Choroid plexus epithelial cell (primary cell): ENCODE measurements at regions not wholly inside any gene's neighbourhood (a gene's known extent, or its start where the extent isn't known, plus 50 kb on each side); places are given as distances from the start of the nearest gene placed in this dataset.

Experiments used
- DNase-seq: peaks from one replicate; pipeline ENCODE4 v3.0.0-alpha.2; 2010; ENCODE audit warnings: low read depth
- H3K4me3 ChIP-seq: 2 replicates; pipeline ENCODE4 v1.5.1; 2011; ENCODE audit warnings: low read depth, mild to moderate bottlenecking, control low read depth, low read length, moderate library complexity
- TF ChIP-seq, protein P1 (sequence below): conservative IDR thresholded peaks from 2 replicates; pipeline ENCODE4 v1.5.1; 2011; ENCODE audit warnings: low read depth, mild to moderate bottlenecking, control low read depth, inconsistent platforms, low read length, moderate library complexity

- TF ChIP-seq, protein P1, sequence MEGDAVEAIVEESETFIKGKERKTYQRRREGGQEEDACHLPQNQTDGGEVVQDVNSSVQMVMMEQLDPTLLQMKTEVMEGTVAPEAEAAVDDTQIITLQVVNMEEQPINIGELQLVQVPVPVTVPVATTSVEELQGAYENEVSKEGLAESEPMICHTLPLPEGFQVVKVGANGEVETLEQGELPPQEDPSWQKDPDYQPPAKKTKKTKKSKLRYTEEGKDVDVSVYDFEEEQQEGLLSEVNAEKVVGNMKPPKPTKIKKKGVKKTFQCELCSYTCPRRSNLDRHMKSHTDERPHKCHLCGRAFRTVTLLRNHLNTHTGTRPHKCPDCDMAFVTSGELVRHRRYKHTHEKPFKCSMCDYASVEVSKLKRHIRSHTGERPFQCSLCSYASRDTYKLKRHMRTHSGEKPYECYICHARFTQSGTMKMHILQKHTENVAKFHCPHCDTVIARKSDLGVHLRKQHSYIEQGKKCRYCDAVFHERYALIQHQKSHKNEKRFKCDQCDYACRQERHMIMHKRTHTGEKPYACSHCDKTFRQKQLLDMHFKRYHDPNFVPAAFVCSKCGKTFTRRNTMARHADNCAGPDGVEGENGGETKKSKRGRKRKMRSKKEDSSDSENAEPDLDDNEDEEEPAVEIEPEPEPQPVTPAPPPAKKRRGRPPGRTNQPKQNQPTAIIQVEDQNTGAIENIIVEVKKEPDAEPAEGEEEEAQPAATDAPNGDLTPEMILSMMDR: no peak
- H3K4me3 ChIP-seq: no peak overlapping the region
- no peak for DNase-seq
Measured at GRCh38 chr4:100695871-100696270, 178.0 kb upstream of the EMCN start.

- TF ChIP-seq, protein P1: no peak
- H3K4me3 ChIP-seq: no peak overlapping the region
- no peak for DNase-seq
Measured at GRCh38 chr4:100695039-100695654, 177.3 kb upstream of the EMCN start.

- DNase-seq: no peak
- no peak overlapping the region for H3K4me3 ChIP-seq
- TF ChIP-seq, protein P1: no peak
Measured at GRCh38 chr4:100694467-100694866, 176.6 kb upstream of the EMCN start.

- no peak overlapping the region for H3K4me3 ChIP-seq
- DNase-seq: no peak
- TF ChIP-seq, protein P1: no peak
Measured at GRCh38 chr4:100690812-100691211, 173.0 kb upstream of the EMCN start.

DNA sequence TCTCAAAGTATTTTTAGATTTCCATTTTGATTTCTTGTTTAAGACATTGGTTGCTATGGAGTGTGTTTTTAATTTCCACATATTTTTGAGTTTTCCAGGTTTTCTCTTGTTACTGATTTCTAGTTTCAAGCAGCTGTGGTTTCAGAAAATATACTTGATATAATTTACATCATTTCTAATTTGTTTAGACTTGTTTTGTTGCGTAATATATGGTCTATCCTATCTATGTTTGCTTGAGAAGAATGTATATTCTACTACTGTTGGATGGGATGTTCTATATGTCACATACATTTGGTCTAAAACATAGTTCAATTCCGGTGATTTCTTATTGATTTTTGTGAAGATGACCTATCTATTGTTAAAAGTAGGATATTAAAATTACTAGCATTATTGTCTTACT is 170.5 kb upstream of the EMCN start:
- TF ChIP-seq, protein P1: no peak
- H3K4me3 ChIP-seq: no peak overlapping the region
- no peak for DNase-seq

GRCh38 chr4:100682477-100683218 is 164.8 kb upstream of the EMCN start:
- TF ChIP-seq, protein P1: no peak
- no peak for DNase-seq

DNA sequence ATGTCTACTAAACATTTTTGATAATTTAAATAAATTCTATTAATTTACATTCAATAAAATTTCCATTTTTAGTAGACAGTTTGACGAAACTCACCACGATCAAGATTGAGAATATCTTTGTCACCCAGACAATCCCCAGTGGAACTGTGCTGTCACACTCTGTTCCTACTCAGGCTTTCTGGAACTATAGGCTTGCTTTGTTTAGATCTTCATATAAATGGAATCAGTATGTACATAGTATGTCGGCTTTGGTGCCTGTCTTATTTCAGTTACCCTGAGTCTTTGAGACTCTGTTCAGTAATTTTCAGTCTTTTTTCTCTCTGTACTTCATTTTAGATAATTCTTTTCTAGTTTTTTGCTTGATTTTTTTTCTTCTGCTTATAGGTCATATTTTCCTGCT is 163.5 kb upstream of the EMCN start:
- TF ChIP-seq, protein P1: no peak
- no peak for DNase-seq

More at GRCh38 chr4:100682477-100683218, 164.8 kb upstream of the EMCN start:
- H3K4me3 ChIP-seq: no peak overlapping the region

More for the DNA sequence above, 163.5 kb upstream of the EMCN start:
- no peak overlapping the region for H3K4me3 ChIP-seq
